ENCODE measurements at regions not wholly inside any gene's neighbourhood (a gene's known extent, or its start where the extent isn't known, plus 50 kb on each side); places are given as distances from the start of the nearest gene placed in this dataset.

- TF ChIP-seq POLR2A (IDR thresholded peaks at IDR 0.05) = no peak
- TF ChIP-seq, protein P1, sequence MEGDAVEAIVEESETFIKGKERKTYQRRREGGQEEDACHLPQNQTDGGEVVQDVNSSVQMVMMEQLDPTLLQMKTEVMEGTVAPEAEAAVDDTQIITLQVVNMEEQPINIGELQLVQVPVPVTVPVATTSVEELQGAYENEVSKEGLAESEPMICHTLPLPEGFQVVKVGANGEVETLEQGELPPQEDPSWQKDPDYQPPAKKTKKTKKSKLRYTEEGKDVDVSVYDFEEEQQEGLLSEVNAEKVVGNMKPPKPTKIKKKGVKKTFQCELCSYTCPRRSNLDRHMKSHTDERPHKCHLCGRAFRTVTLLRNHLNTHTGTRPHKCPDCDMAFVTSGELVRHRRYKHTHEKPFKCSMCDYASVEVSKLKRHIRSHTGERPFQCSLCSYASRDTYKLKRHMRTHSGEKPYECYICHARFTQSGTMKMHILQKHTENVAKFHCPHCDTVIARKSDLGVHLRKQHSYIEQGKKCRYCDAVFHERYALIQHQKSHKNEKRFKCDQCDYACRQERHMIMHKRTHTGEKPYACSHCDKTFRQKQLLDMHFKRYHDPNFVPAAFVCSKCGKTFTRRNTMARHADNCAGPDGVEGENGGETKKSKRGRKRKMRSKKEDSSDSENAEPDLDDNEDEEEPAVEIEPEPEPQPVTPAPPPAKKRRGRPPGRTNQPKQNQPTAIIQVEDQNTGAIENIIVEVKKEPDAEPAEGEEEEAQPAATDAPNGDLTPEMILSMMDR (IDR thresholded peaks at IDR 0.05 in 8 of 11, conservative IDR thresholded peaks at IDR 0.05 in 3 of 11) = no peak
Observed at GRCh38 chrX:124938715-124939114, 381.0 kb upstream of the TEX13C start.
